Liver (tissue), 8 donors: ENCODE measurements at regions not wholly inside any gene's neighbourhood (a gene's known extent, or its start where the extent isn't known, plus 50 kb on each side); places are given as distances from the start of the nearest gene placed in this dataset.

ENCODE experiments used
- DNase-seq: peaks from one replicate; pipeline ENCODE4 v3.0.0-alpha.2; 2017; ENCODE audit warnings: low spot score
- H3K27ac ChIP-seq, 2 donors: one replicate each; pipeline ENCODE4 v1.7.0; 2013; ENCODE audit warnings: inconsistent platforms in 2 of 2, low read length in 2 of 2, control low read depth in 1 of 2, low read depth in 1 of 2, mild to moderate bottlenecking in 1 of 2
- H3K27me3 ChIP-seq, 4 donors: one replicate each; pipeline versions ENCODE4 v1.6.1 to v1.7.0; 2013; ENCODE audit warnings: low read length in 3 of 4, inconsistent platforms in 1 of 4, mild to moderate bottlenecking in 1 of 4, moderate library complexity in 1 of 4; ENCODE audit not compliant: control insufficient read depth in 4 of 4, insufficient read depth in 4 of 4
- H3K36me3 ChIP-seq, 4 donors: one replicate each; pipeline versions ENCODE4 v1.6.1 to v1.7.0; 2013; ENCODE audit warnings: low read length in 3 of 4, mild to moderate bottlenecking in 3 of 4, low read depth in 1 of 4, moderate library complexity in 1 of 4; ENCODE audit not compliant: control insufficient read depth in 4 of 4, insufficient read depth in 3 of 4
- H3K4me1 ChIP-seq, 4 donors: one replicate each; pipeline versions ENCODE4 v1.6.1 to v1.7.0; 2013; ENCODE audit warnings: low read length in 3 of 4, mild to moderate bottlenecking in 3 of 4, moderate library complexity in 1 of 4; ENCODE audit not compliant: control insufficient read depth in 4 of 4, insufficient read depth in 4 of 4
- H3K4me3 ChIP-seq, 3 donors: one replicate each; pipeline versions ENCODE4 v1.6.1 to v1.7.0; 2013; ENCODE audit warnings: low read length in 3 of 3, control low read depth in 1 of 3, low read depth in 1 of 3, mild to moderate bottlenecking in 1 of 3
- H3K9ac ChIP-seq, 2 donors: one replicate each; pipeline ENCODE4 v1.7.0; 2013; ENCODE audit warnings: low read length in 2 of 2, mild to moderate bottlenecking in 2 of 2, moderate library complexity in 2 of 2, control low read depth in 1 of 2, low read depth in 1 of 2
- H3K9me3 ChIP-seq, 4 donors: one replicate each; pipeline versions ENCODE4 v1.6.1 to v1.7.0; 2013; ENCODE audit warnings: low read length in 3 of 4; ENCODE audit not compliant: control insufficient read depth in 4 of 4
- EGR1 ChIP-seq, 2 donors: IDR thresholded peaks; 2 replicates each; pipeline ENCODE4 v1.6.1; 2016 to 2018; ENCODE audit warnings: antibody characterized with exemption in 2 of 2, low read depth in 2 of 2
- FOXA1 ChIP-seq: IDR thresholded peaks from 2 replicates; pipeline ENCODE4 v1.6.1; 2016; ENCODE audit warnings: antibody characterized with exemption
- FOXA2 ChIP-seq: IDR thresholded peaks from 2 replicates; pipeline ENCODE4 v1.6.1; 2016; ENCODE audit warnings: antibody characterized with exemption
- GABPA ChIP-seq, 2 donors: IDR thresholded peaks in 1 of 2; conservative IDR thresholded peaks in 1 of 2; 2 replicates each; pipeline ENCODE4 v1.6.1; 2016; ENCODE audit warnings: antibody characterized with exemption in 2 of 2, mild to moderate bottlenecking in 1 of 2, moderate library complexity in 1 of 2
- HNF4A ChIP-seq, 2 donors: conservative IDR thresholded peaks; 2 replicates each; pipeline ENCODE4 v1.6.1; 2016; ENCODE audit warnings: antibody characterized with exemption in 2 of 2, mild to moderate bottlenecking in 2 of 2
- HNF4G ChIP-seq: IDR thresholded peaks from 2 replicates; pipeline ENCODE4 v1.6.1; 2016; ENCODE audit warnings: antibody characterized with exemption
- JUND ChIP-seq, 2 donors: IDR thresholded peaks; 2 replicates each; pipeline ENCODE4 v1.6.1; 2016; ENCODE audit warnings: antibody characterized with exemption in 2 of 2
- MAX ChIP-seq: IDR thresholded peaks from 2 replicates; pipeline ENCODE4 v1.6.1; 2016; ENCODE audit warnings: antibody characterized with exemption
- NR2F2 ChIP-seq: IDR thresholded peaks from 2 replicates; pipeline ENCODE4 v1.6.1; 2016; ENCODE audit warnings: antibody characterized with exemption
- RAD21 ChIP-seq, 2 donors: IDR thresholded peaks; 2 replicates each; pipeline ENCODE4 v1.6.1; 2016; ENCODE audit warnings: antibody characterized with exemption in 2 of 2, mild to moderate bottlenecking in 2 of 2
- RXRA ChIP-seq, 2 donors: IDR thresholded peaks; 2 replicates each; pipeline ENCODE4 v1.6.1; 2017 to 2018; ENCODE audit warnings: antibody characterized with exemption in 2 of 2, mild to moderate bottlenecking in 1 of 2
- SP1 ChIP-seq: IDR thresholded peaks from 2 replicates; pipeline ENCODE4 v1.6.1; 2018; ENCODE audit warnings: antibody characterized with exemption, mild to moderate bottlenecking
- TAF1 ChIP-seq: conservative IDR thresholded peaks from 2 replicates; pipeline ENCODE4 v1.6.1; 2016; ENCODE audit warnings: antibody characterized with exemption, mild to moderate bottlenecking
- YY1 ChIP-seq: IDR thresholded peaks from 2 replicates; pipeline ENCODE4 v1.6.1; 2016; ENCODE audit warnings: antibody characterized with exemption, mild to moderate bottlenecking
- ZBTB33 ChIP-seq: IDR thresholded peaks from 2 replicates; pipeline ENCODE4 v1.6.1; 2016; ENCODE audit warnings: antibody characterized with exemption
- WGBS: extraction: QIAGEN DNeasy Blood & Tissue Kit; methylation state at CpG from one replicate; pipeline ENCODE4 v1.1.7; 2013; 5-methylcytosine and 5-hydroxymethylcytosine counted together
- TF ChIP-seq, protein P1 (sequence below): fragments of 150-350 bp; IDR thresholded peaks from 2 replicates; pipeline ENCODE4 v1.5.1; 2017; ENCODE audit warnings: improper control_type of control experiment, low read depth, low read length; ENCODE audit not compliant: missing input control
- TF ChIP-seq, protein P2 (sequence below): IDR thresholded peaks from 2 replicates; pipeline ENCODE4 v1.6.1; 2016; ENCODE audit warnings: antibody characterized with exemption
- donor health status: healthy.
- donor health status: healthy.
- donor health status: healthy.
- donor health status: healthy.
- donor health status: healthy.

- H3K9ac ChIP-seq = no peak overlapping the region
Measured at GRCh38 chr6:126812010-126812409, 306.5 kb upstream of the RSPO3 start.

DNA sequence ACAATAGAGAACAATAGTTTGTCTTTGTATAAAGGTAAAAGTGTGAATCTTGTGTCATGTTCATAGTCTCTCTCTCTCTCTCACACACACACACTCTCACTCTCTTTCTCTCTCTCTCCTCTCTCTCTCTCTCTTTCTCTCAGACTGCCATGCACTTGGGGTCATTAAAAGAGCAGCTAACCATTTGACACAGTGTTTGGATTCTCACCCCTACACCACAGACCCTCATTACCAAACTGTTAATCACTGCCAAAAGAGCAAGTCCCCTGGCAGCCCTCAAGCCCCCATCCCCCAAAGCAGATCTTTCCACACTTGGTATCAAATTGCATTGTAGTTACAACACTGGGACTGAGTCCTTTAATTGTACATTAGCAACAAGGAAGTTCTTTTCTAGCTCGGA is 305.8 kb upstream of the RSPO3 start:
- WGBS = 17% methylated on average over 1 of the region's 1 CpG

More at GRCh38 chr6:126812010-126812409, 306.5 kb upstream of the RSPO3 start:
- Histone ChIP-seq H3K4me1 (peaks cover 0 to 7% (median 3%) of the 10 kb centered on the region in 4 donors), H3K27ac (no peak overlapping the region), H3K9me3 (no peaks in the 10 kb centered on the region), H3K27me3 (peaks cover 0 to 22% (median 0%) of the 10 kb centered on the region in 4 donors), H3K36me3 (no peaks in the 10 kb centered on the region), H3K4me3 (no peak overlapping the region)
- no peak for DNase-seq
- 63% methylated on average over 3 of the region's 3 CpGs for WGBS
- TF ChIP-seq YY1 (no peak), JUND (IDR thresholded peaks at IDR 0.05) (no peak), NR2F2 (no peak), SP1 (no peak), TAF1 (no peak), HNF4A (conservative IDR thresholded peaks at IDR 0.05) (no peak), FOXA2 (no peak), HNF4G (no peak), RAD21 (IDR thresholded peaks at IDR 0.05) (no peak), MAX (no peak)
- TF ChIP-seq, protein P1, sequence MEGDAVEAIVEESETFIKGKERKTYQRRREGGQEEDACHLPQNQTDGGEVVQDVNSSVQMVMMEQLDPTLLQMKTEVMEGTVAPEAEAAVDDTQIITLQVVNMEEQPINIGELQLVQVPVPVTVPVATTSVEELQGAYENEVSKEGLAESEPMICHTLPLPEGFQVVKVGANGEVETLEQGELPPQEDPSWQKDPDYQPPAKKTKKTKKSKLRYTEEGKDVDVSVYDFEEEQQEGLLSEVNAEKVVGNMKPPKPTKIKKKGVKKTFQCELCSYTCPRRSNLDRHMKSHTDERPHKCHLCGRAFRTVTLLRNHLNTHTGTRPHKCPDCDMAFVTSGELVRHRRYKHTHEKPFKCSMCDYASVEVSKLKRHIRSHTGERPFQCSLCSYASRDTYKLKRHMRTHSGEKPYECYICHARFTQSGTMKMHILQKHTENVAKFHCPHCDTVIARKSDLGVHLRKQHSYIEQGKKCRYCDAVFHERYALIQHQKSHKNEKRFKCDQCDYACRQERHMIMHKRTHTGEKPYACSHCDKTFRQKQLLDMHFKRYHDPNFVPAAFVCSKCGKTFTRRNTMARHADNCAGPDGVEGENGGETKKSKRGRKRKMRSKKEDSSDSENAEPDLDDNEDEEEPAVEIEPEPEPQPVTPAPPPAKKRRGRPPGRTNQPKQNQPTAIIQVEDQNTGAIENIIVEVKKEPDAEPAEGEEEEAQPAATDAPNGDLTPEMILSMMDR = no peak
- TF ChIP-seq, protein P2, sequence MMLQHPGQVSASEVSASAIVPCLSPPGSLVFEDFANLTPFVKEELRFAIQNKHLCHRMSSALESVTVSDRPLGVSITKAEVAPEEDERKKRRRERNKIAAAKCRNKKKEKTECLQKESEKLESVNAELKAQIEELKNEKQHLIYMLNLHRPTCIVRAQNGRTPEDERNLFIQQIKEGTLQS = no peak

More for the DNA sequence above, 305.8 kb upstream of the RSPO3 start:
- H3K27ac ChIP-seq = no peak overlapping the region
- H3K27me3 ChIP-seq = peaks cover 0 to 22% (median 0%) of the 10 kb centered on the region in 4 donors
- no peak overlapping the region for H3K4me3 ChIP-seq
- TF ChIP-seq EGR1 (IDR thresholded peaks at IDR 0.05; ENCODE audit: low read depth in 2 of 2) (no peak), TAF1 (no peak), FOXA1 (no peak), MAX (no peak), JUND (IDR thresholded peaks at IDR 0.05) (no peak), HNF4A (conservative IDR thresholded peaks at IDR 0.05) (no peak), ZBTB33 (no peak), RAD21 (IDR thresholded peaks at IDR 0.05) (no peak), SP1 (no peak), RXRA (IDR thresholded peaks at IDR 0.05) (no peak), GABPA (IDR thresholded peaks at IDR 0.05 in 1 of 2, conservative IDR thresholded peaks at IDR 0.05 in 1 of 2) (no peak)
- TF ChIP-seq, protein P1 = no peak
- H3K9me3 ChIP-seq = no peaks in the 10 kb centered on the region
- DNase-seq = no peak
- peaks cover 0 to 7% (median 3%) of the 10 kb centered on the region in 4 donors for H3K4me1 ChIP-seq
- no peak overlapping the region for H3K9ac ChIP-seq
- H3K36me3 ChIP-seq = no peaks in the 10 kb centered on the region
